MM.1S (cell line): ENCODE measurements at regions not wholly inside any gene's neighbourhood (a gene's known extent, or its start where the extent isn't known, plus 50 kb on each side); places are given as distances from the start of the nearest gene placed in this dataset.

ENCODE experiments used
- CTCF ChIP-seq: fragments of 300-600 bp; sonication (generic); IDR thresholded peaks from 2 replicates; pipeline ENCODE4 v1.5.1; 2016; ENCODE audit warnings: antibody characterized with exemption, low read length, mixed read lengths
- EZH2 ChIP-seq: fragments of 300-600 bp; sonication (generic); optimal IDR thresholded peaks from 2 replicates; pipeline ENCODE3; 2017; ENCODE audit warnings: low read depth, mild to moderate bottlenecking, antibody characterized with exemption, low read length, mixed read lengths
- EZH2phosphoT487 ChIP-seq: fragments of 300-600 bp; sonication (generic); IDR thresholded peaks from 2 replicates; pipeline ENCODE4 v1.6.1; 2018; ENCODE audit warnings: antibody characterized with exemption, low read length

GRCh38 chr6:119985952-119986736, 636.6 kb upstream of the MAN1A1 start:
- TF ChIP-seq CTCF (no peak), EZH2phosphoT487 (no peak), EZH2 (no peak)
